ENCODE measurements at regions not wholly inside any gene's neighbourhood (a gene's known extent, or its start where the extent isn't known, plus 50 kb on each side); places are given as distances from the start of the nearest gene placed in this dataset.

DNA sequence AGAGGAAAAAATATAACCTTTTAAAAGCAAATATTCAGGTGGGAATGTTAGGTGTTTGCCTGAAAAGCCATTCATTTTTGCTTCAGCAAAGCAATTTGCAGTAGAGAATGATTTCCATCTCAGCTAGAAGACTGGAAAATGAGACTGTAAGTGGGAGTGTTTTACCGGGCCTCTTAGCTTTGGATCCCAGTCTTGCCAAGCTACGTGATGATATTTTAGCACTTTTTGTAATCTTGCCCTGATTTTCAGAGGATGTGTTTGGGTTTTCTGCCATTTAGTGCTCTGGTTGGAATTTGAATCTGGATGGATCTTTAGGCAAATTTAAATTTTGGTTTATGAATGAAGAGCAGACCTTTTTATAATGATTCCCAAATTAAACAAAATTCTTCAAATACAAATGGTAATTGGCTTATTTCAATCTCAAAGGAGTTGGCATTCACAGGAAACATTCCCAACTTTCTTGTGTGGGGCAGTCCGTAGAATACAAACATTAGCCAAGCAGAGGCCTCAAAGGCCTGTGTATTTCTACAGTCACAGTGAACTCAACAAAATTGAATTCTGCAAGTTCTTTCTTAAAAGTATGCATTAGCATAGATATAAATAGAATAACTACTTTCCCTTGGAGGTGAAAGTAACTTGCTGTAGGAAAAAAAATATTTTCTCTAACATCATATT, 646.4 kb downstream of the CDY2B start:
- DNase-seq (ENCODE audit: low read depth) = no peak

DNA sequence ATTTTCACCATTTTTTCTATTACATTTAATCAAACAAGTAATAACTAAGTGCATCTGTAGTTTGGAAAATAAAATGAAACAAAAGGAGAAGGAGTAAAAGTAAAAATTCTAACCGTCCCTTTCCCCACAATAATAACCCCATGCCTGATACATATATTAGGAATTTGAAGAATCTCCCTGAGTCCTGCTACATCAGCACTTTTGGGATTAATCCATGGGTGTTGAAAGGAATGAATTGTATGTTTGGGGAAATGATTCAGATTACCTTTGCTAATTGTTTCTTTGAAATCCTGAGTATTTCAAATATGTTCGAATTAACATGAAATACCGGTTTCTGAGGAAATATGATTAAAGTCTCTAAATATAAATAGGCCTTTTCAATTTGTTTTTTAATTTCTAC, 648.0 kb downstream of the CDY2B start:
- DNase-seq (ENCODE audit: low read depth) = no peak

DNA sequence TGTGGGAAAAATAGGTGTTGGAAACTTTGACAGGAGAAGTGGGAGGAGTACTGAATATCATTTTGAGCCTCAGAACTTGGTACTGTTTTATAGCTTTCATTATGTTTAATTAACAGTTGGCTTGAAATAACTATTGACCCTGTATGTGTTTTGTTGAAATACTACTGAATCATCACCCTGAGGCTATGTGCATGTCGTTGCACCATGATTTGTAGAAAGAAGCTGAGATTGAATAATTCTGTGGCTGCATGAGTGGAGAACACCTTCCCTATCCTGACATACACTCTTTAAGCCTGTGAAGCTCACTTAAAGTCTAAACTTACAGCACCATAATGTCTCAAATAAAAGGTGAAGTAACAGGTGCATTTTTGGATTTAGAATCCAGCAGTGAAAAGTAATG, 656.5 kb downstream of the CDY2B start:
- DNase-seq (ENCODE audit: low read depth) = no peak

DNA sequence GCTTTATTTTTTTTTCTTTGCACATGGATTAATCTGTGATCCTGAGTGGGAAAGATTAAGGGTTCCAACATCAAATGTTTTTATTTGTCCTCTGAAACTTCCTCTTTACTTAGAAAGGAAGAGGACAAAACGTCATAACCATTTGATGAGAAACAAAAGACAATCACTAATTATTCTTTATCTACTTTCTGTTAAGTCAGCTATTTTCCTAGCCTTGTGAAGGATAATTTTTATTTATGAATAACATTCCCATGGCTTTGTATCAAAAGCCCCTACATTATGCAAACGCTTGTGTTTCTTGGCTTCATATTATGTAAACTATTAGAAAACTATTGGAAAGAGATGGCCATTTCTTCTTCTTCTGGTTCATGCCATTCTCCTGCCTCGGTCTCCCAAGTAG, 677.6 kb downstream of the CDY2B start:
- no peak for DNase-seq (ENCODE audit: low read depth)

DNA sequence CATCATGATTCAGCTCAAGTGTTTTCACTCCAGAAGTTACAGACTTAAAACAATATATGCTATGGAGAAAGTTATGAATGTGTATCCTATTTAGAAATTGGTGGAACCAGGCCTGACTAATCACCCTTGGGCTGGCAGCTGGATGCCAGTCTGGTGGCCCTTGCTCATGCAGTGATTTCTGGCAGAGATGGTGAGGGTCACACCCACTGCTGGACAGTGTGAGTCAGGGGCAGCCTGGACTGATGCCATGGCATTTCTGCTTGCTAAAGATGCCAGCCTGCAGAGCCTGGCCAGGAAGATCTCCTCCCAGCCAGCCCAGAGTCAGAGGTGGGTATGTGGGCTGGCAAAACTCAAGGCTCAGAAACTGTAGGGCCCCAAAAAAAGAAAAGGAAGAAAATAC, 695.7 kb downstream of the CDY2B start:
- no peak for DNase-seq (ENCODE audit: low read depth)

DNA sequence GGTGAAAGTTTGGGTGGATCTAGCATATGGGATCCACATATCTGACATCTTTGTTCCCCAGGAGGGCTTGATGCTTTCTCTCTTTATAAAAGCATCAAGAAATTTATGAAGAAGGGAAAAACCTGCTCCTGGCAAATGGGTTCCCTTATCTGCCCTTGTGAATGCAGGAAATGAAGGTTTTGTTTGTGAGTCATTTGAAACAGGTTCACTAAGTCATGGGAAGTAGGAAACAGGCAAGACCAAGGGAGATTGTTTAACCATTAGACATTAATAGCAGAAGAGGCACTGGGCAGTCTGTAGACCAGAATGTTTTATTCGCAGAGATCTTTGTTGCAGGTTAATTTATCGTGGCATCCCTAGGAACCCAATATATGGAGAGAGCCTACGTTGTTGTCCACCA, 713.1 kb downstream of the CDY2B start:
- no peak for DNase-seq (ENCODE audit: low read depth)

DNA sequence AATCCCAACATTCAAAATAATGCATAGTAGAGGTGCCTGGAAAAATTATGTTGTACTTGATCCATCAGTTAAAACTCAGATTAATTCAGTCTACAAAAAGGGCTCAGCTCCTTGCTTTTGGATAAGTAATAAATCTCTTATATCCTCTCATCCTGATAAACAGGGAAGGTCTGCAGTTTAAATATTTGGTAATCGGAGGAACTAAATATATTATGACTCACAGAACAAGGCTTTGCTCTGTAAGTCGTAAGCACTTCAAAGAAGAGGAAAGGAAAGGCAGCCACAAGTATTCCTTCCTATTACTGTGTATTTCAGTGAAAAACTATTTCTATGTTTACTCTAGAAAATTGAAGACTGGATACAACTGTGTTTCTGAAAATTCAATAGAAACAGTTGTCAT, 757.9 kb downstream of the CDY2B start:
- no peak for DNase-seq (ENCODE audit: low read depth)

DNA sequence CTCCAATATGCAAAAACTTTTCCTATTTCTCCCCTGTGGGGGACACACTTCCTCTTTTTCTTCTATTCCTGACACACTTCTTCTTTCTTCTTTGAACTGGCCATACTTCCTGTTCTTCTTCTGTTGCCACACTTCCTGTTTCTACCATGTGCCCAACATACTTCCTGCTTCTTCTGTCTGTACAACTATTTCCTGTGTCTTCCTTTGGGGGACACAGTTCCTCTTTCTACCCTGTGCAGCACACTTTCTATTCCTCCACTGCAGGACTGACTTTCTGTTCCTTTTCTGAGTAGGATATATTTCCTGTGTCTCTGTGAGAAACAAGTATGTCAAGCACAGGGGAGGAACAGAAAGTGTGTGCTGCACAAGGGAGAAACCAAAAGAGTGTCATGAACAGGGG, 794.7 kb downstream of the CDY2B start:
- no peak for DNase-seq (ENCODE audit: low read depth)

DNA sequence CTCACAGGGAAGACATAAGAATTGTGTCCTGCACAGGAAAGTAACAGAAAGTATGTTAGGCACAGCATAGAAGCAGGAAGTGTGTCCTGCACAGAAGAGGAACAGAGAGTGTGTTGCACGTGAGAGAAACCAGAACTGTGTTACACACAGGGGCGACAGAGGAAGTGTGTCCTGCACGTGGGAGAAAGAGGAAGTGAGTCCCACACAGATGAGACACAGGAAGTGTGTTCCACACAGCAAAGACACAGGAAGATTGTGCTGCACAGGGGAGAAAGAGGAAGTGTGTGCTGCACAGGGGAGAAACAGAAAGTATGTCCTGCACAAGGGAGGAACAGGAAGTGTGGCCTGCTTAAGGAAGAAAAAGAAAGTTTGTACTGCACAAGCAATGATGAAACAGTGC, 800.1 kb downstream of the CDY2B start:
- DNase-seq (ENCODE audit: low read depth) = no peak

DNA sequence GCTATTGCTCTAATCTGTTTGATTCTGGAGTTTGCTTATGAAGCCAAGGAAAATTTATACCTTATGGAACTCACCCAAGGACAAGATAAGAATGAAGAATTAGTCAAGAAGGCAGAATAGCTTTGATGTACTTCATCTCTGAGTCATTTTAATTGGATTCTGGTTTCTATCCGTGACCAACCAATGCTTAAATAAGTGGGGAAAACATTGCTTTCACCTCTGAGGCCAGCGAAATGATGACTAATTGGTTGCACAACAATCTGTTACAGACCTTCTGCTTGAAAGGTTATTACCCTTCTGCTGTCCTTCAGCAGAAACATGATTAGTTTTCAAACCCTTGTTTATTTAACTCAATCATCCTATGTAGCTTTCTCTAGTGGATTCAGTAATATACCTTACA, 812.7 kb downstream of the CDY2B start:
- DNase-seq (ENCODE audit: low read depth) = no peak

DNA sequence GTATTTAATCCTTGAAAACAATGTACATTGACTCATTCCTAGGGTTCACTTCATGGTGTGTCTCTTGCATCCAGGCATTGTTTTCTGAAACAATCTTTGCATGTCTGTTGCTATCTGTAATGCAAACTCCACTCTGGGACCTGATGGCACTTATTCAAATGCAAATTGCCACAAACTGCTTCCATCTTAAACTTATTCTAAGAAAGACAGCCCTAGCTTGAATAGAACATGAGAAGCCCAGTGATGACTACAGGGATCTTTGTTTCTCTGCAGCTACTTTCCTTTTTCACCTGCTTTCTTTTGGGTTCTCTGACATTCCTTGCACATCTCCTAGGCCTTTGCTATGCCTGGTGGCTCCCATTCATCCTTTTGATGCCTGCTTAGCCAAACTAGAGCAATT, 827.0 kb downstream of the CDY2B start:
- no peak for DNase-seq (ENCODE audit: low read depth)

DNA sequence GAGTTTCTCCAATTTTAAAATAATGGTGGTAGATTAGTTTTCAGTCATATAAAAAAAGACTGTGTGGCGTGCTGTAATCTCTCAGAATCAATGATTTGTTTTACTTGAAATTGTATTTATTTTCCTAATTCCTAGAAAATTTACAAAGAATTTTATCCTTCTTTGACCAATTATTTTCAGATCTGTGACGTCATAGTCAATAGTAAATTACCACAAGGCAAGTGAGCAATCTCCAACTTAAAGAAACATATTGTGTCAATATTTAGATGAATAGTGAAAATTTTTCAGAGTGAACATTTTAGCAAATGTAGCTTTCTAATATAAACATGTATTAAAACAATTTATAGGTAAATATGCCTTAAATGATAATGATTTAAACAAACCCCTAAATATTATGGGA, 829.6 kb downstream of the CDY2B start:
- no peak for DNase-seq (ENCODE audit: low read depth)

DNA sequence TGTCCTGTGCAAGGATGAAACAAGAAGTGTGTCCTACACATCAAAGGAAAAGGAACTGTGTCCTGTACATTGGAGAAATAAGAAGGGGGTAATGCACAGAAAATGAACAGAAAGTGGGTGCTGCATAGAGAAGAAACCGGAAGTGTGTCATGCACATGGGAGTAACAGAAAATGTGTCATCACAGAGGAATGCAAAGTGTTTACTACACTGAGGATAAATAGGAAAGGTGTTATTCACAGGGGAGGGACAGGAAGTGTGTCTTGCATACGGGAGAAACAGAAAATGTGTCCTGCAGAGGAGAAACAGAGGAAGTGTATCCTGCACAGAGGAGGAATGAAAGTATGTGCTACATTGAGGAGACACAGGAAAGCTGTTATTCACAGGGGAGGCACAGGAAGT, 834.9 kb downstream of the CDY2B start:
- DNase-seq (ENCODE audit: low read depth) = no peak

DNA sequence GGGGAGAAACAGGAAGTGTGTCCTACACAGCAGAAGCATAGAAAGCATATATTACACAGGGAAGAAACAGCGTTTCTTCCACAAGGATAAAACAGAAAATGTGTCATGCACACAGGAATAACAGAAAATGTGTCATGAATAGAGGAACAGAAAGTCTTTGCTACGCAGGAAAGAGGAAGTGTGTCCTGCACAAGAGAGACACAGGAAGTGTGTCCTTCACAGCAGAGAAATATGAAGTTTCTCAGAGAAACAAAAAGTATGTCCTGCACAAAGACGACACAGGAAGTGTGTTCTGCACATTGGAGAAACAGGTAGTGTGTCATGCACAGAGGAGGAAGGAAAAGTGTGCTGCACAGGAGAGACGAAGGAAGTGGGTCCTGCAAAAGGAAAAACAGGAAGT, 835.3 kb downstream of the CDY2B start:
- no peak for DNase-seq (ENCODE audit: low read depth)

DNA sequence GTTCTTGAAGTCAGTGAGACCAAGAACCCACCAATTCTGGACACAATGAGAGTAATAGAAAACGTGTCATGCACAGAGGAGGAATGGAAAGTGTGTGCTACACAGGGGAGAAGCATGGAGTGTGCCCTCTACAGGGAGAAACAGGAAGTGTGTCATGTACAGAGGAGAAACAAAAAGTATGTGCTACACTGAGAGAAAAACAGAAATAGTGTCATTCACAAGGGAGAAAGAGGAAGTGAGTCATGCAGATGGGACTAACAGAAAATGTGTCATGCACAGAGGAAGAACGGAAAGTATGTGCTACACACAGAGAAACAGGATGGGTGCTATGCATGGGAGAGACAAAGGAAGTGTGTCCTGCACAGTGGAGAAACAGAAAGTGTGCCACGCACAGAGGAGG, 835.7 kb downstream of the CDY2B start:
- DNase-seq (ENCODE audit: low read depth) = no peak

DNA sequence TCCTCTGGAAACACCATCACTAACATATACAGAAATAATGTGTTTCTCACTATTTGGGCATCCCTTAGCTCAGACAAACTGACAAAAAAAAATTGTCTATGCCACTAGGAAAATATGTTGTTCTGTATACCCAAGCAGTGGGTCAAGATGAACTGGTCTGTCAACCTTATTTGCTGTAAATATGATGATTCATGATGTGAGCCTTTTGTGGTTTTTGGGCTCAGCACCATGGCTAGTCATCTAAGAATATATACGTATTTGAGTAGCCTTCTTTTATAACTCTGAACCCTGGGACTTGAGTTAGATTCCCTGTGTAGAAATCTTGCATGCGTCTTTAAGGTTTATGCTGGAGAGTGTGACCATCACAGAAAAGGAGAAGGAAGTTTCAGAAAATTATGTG, 841.6 kb downstream of the CDY2B start:
- no peak for DNase-seq (ENCODE audit: low read depth)

DNA sequence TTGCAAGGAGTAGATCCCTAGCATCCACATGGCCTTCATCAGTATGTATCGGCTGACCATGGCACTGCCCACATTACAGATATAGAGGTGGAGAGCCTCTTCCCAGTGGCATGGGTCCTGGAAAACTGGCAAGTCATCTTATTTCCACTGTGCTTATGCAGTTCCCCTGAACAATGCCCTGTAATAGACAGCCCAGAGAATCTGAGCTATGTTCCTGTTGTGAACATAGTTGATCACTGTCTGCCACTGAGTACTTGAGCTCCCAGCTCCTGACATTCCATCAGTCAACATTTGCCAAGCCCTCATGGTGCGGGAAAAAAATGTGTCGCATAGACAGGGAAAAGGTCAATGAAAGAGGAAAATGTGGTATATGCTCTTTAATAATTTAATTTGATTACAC, 861.9 kb downstream of the CDY2B start:
- no peak for DNase-seq (ENCODE audit: low read depth)

DNA sequence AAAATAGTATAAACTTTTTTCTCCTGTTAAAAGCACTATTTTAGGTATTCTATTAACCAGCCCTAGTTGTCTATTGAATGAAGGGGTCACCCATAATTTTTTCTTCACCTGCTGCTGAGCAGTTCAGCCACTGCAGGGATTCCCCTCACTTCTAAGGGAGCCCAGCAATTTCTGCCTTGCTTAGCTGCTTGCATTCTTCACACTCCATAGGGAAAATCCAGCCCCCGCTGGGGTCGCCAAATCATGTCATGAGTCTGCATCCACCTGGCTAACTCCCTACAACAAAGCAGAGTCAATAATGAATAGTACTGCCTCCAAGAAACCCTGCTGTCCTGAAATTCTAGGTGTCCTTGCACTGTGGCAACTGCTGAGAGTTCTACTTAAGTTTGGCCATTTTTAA, 886.5 kb downstream of the CDY2B start:
- DNase-seq (ENCODE audit: low read depth) = no peak

DNA sequence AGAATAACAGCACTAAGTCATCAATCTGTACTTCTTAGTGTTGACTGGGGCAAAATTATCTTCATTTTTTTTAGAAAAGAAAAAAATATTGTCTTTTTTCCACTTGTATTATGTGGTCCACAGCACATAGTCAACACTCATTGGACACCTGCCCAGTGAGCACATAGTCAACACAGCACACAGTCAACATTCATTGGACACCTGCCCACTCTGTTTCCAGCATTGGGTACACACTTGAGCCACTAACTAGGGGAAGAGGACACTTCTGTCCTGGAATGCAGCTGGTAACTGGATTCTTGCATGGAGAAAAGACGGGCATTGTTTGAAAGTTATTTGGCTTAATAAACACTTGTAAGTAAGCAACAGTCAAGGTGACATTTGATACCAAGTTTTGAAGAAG, 898.2 kb downstream of the CDY2B start:
- DNase-seq (ENCODE audit: low read depth) = no peak

DNA sequence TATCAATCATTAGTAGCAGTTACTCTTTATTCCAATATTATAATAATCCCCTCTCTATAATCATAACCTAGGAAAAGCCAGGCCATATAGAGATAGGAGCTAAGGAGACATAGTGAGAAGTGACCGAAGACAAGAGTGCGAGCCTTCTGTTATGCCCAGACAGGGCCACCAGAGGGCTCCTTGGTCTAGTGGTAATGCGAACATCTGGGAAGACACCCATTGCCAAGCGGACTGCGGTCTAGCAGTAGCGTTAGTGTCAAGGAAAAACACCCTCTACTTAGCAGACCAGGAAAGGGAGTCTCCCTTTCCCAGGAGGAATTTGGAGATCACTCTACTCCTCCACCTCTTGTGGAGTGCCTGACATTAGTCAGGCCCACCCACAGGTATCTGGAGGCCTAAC, 920.9 kb downstream of the CDY2B start:
- no peak for DNase-seq (ENCODE audit: low read depth)

DNA sequence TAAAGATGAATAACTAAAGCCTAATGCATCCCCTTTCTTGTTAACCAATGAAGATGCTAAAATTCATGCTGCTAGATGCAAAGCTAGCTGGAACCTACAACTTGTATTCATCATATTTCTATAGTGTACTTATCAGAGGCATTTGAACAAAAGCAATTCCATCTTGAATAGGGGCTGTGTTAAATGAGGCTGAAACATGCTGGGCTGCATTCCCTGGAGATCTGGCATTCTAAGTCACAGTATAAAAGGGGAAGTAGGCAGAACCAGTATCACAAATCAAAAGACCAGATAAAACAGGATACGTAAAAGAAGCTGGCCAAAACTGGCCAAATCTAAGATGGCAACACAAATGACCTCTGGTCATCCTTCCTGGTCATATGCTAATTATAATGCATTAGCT, 932.8 kb downstream of the CDY2B start:
- no peak for DNase-seq (ENCODE audit: low read depth)
